ENCODE measurements at regions not wholly inside any gene's neighbourhood (a gene's known extent, or its start where the extent isn't known, plus 50 kb on each side); places are given as distances from the start of the nearest gene placed in this dataset.

GRCh38 chr2:21265752-21266151 is 142.0 kb downstream of the TDRD15 start:
- TF ChIP-seq CTCF (IDR thresholded peaks at IDR 0.05; ENCODE audit: low read depth, low read length, poor library complexity, severe bottlenecking), result no peak
- no peak for TF ChIP-seq EZH2phosphoT487 (IDR thresholded peaks at IDR 0.05; ENCODE audit: borderline replicate concordance, low read length)
